ENCODE measurements at regions not wholly inside any gene's neighbourhood (a gene's known extent, or its start where the extent isn't known, plus 50 kb on each side); places are given as distances from the start of the nearest gene placed in this dataset.
"Not testable (repeated sequence)": the region's sequence is repeated elsewhere in the genome, so short reads cannot be mapped to it uniquely, and the experiment has no call there.

DNA sequence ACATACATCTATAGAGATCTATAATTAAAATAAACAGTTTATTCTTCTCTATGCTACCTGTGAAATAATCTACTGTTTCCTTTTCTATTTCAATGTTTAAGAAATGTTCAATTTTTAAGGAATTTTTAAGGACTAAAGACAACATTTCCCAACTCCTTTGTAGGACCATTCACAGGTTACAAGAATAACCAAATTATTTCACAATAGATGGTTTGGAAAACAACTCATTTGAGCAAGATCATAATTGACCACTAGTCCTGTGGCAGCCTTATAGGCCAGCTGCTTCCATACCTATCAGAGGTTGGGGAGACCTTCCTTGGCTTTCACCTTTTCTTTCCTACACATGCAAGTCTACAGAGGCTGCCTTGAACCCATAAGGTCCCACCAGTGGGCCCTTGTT, 193.7 kb downstream of the TTC39B start:
- no peak for DNase-seq (ENCODE audit: low read depth)

GRCh38 chr9:15111071-15111470, 195.9 kb downstream of the TTC39B start:
- DNase-seq (ENCODE audit: low read depth), result no peak

GRCh38 chr9:15104826-15105420, 194.7 kb upstream of the FREM1 start:
- peak; percentile 3 for DNase-seq (ENCODE audit: low read depth)

DNA sequence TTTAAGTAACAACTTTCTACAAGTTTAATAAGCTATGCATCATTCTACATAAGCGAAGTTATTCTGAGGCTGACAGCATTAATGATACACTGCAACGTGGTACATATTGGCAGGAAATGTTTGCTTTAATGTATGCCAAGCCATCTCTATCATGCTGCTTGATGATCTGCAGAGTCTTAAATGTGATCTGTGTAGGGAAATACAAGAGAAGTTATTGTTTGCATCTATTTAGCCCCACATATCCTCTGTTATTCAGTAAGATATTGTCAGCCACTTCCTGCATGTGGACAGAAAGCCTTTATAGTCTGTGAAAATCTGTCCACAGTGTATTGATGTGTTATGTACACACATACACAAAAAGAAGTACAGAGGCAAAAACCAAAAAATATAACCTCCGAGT, 193.1 kb upstream of the FREM1 start:
- no peak for DNase-seq (ENCODE audit: low read depth)

- DNase-seq (ENCODE audit: low read depth), result no peak
Observed at GRCh38 chr9:15101095-15101494, 190.9 kb upstream of the FREM1 start.

DNA sequence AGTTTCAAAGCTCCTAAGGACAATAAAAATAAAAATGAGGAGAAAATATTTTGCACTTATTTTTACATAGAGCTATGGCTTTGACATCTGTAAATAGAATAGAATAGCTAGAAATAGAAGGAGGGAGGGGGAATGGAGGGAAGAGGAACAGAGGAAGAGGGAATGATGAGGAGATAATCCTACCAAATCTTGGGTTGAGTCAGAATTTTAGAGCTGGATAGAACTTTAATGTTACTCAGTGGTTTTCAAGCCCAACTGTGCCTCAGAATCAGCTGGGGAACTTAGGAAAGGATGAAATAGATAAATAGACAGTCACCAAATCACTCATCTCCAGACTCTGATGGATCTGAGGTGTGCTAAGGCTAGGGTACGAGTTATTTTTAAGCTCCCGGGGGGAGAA, 190.3 kb upstream of the FREM1 start:
- DNase-seq (ENCODE audit: low read depth), result no peak

GRCh38 chr9:15096972-15097371, 186.7 kb upstream of the FREM1 start:
- DNase-seq (ENCODE audit: low read depth), result no peak

DNA sequence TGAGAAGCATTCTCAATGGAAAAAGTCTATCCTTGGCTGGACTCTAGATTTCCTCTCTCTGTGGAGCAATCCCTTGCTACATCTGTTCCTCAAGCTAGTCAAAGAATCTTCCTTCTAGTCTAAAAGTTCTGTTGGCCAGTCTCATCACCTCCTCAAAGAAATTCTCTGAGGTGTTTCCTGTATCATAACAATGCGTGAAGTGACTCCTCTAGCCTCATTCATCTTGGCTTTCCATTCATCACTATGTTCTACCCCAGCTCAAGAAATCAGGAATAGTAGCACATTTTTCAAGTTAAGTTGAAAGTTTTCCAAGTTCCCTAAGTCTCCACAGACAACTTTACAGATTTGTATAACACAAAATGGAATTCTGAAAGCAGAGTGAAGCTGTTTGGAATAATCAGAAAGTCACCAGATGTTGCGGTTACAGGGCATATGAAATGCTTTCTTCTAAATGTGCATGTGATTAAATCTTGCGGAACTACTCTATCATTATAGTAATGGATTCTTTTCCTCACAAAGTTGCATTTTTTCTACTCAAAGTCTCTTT, 176.6 kb upstream of the FREM1 start:
- no peak for DNase-seq (ENCODE audit: low read depth)

DNA sequence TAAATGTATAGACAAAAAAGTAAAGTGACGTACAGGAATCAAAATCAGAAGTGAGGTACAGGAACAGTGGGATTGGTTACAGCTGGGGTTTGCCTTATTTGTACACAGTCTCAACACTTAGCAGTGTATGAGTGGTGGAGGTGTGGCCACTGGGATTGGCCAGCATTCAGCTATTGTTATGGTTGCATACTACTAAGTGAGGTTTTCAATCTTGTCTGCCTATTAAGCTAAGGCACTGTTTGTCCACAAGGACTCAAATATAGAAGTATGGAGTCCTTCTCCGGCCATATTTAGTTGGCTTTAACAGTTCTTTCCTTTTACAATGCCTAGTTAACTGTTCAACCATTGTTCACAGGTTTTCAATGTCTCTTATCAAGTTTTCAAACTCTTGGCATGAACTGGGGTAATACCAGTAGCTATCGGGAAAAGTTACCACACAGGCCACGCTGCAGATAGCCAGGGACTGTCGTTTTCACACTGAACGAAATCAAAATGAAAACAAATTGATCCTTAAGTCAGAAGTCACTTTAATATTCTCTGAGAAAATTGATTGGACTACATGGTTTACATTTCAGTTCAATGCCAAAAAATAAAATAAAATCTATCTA, 176.0 kb upstream of the FREM1 start:
- no peak for DNase-seq (ENCODE audit: low read depth)

GRCh38 chr9:15081021-15081753, 171.0 kb upstream of the FREM1 start:
- DNase-seq (ENCODE audit: low read depth), result no peak

DNA sequence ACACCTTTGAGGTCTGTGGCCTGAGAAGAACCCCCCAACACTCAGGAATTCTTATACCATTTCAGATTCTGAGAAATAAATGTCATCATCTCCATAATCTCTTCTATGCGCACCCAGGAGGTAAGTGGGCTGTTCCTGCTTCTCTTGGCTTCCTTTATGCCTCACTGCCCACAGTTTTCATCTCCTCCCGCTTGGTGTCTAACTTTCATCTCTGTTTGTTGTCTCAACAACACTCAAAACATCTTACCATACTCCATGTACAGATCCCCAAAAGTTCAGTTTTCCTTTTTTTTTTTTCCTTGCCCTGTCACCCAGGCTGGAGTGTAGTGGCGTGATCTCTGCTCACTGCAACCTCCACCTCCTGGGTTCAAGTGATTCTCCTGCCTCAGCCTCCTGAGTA, 170.2 kb upstream of the FREM1 start:
- no peak for DNase-seq (ENCODE audit: low read depth)

GRCh38 chr9:15079989-15080388, 169.8 kb upstream of the FREM1 start:
- DNase-seq (ENCODE audit: low read depth), result no peak

GRCh38 chr9:15077946-15078729, 167.9 kb upstream of the FREM1 start:
- no peak for DNase-seq (ENCODE audit: low read depth)

DNA sequence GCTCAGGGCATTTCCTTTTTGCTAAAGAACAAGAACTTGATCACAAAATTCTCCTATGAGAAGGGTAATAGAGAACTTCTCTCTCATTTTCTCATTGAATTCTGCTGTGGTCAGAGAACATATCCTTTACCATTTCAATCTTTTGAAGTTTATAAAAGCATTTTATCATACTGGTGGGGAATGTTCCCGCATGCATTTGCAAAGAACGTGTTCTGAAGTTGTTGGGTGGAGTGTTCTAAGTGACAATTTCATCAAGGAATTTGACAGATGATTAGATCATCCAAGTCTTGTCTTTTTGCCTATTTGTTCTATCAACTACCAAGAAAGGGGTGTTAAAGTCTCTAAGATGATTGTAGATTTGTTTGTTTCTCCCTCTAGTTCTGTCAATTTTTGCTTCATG, 163.4 kb upstream of the FREM1 start:
- no peak for DNase-seq (ENCODE audit: low read depth)

DNA sequence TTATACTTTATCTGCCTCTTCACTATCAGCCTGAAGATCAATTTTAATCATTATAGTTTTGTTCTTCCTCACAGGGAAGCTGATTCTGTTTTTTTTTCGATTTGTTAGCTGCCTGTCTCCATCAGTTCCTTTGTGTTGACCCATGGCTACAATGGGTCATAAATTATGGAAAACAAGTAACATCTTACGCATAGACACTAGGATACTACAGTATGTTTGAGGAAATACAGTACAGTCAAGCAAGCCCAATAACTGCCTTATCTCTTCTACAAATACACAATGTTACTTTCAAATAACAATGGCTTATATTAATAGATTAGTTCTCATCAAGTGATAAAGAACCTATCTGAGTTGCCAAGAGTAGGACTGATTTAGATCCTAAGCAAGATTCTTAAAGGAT, 160.5 kb upstream of the FREM1 start:
- no peak for DNase-seq (ENCODE audit: low read depth)

GRCh38 chr9:15069106-15069505, 158.9 kb upstream of the FREM1 start:
- DNase-seq (ENCODE audit: low read depth), result no peak

GRCh38 chr9:15068261-15068660, 158.0 kb upstream of the FREM1 start:
- no peak for DNase-seq (ENCODE audit: low read depth)

DNA sequence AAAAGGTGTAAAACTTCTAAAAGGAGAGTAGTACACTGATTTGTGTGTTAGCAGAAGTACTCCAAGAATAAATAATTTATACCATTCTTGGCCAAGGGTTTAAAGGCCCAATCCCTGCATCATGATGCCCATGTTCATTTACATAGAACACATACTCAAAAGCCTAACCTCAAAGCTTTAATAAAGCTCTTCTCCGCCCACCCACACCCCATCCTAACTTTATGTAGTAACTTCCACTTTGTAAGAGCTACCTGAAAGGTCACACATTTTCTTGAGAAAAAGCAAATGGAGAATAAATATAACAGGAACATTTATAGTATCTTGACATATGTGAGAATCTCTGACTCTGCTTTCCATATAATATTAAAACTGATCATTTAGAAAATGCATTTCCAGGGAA, 148.8 kb upstream of the FREM1 start:
- no peak for DNase-seq (ENCODE audit: low read depth)

DNA sequence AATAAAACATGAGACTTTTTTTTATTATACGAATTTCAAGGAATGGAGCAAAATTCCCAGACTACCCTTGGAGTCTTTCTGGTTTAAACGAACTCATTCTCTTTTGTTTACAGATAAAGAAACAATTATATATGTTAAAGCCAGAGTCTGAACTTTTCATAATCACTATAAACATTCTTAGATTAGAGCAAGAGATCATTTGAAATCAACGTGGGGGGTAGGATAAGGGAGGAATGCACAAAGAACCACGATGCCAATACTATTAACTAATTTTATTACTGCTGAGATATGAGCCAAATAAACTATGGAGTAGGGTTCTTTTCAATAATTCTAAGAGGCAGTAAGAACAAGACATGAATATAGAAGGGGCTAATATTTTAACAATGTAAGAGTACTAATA, 148.0 kb upstream of the FREM1 start:
- DNase-seq (ENCODE audit: low read depth), result no peak

DNA sequence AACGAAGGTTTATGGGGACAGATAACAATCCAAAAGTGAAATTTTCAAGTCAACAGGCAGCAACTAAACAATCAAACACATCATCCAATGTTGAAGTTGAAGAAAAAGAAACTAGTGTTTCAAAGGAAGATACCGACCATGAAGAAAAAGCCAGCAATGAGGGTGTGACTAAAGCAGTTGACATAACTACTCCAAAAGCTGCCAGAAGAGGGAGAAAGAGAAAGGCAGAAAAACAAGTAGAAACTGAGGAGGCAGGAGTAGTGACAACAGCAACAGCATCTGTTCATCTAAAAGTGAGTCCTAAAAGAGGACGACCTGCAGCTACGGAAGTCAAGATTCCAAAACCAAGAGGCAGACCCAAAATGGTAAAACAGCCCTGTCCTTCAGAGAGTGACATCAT, 145.1 kb upstream of the FREM1 start:
- not testable (repeated sequence) for DNase-seq (ENCODE audit: low read depth)

GRCh38 chr9:15048772-15049171, 138.5 kb upstream of the FREM1 start:
- no peak for DNase-seq (ENCODE audit: low read depth)

- DNase-seq (ENCODE audit: low read depth), result no peak
Observed at GRCh38 chr9:15047028-15047551, 136.9 kb upstream of the FREM1 start.

All from activated T-helper 9 cell treated with anti-CD3 and anti-CD28 coated beads, Interleukin-2, amount 50 U/mL, for 16 hours (primary cell).